ENCODE measurements at regions not wholly inside any gene's neighbourhood (a gene's known extent, or its start where the extent isn't known, plus 50 kb on each side); places are given as distances from the start of the nearest gene placed in this dataset.

DNA sequence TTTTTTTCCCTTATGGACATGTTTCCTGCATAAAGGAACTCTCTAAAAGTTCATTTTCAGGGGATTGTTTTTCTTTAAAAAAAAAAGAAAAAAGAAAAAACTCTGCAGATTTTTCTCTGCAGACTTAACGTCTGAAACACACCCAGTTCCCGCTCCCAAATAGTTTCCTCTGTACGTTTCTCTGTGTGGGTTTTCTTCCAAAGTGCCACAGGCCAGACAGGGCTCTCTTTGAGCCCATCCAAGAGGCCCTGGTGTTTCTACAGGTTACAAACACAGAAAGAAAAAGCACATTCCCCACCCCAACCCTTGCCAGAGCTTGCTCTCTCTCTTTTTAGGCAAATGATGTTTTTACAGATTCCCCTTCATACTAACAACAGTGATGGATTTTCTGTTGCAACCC is 258.6 kb downstream of the FNDC1 start:
- intact Hi-C loops (cut with micrococcal nuclease): no loop called here
- Histone ChIP-seq H3K36me3 (replicated peaks in 1 of 2; ENCODE audit: control extremely low read depth in 1 of 2, control insufficient read depth in 1 of 2, extremely low read depth in 1 of 2, insufficient read depth in 2 of 2, low read length in 1 of 2) (no peaks in the 10 kb centered on the region), H3K27ac (ENCODE audit: low read length in 2 of 2) (no peak overlapping the region), H3K4me2 (replicated peaks; ENCODE audit: low read depth, low read length, poor library complexity, severe bottlenecking) (no peak overlapping the region), H3K9me3 (ENCODE audit: control extremely low read depth in 1 of 3, control insufficient read depth in 2 of 3, insufficient read depth in 1 of 3, low read length in 2 of 3) (peaks cover 0 to 14% (median 0%) of the 10 kb centered on the region in 3 donors), H3K27me3 (replicated peaks in 1 of 4; ENCODE audit: control extremely low read depth in 1 of 4, control insufficient read depth in 3 of 4, insufficient read depth in 4 of 4, low read length in 3 of 4) (peaks cover 0 to 3% (median 0%) of the 10 kb centered on the region in 4 experiments), H4K20me1 (ENCODE audit: control insufficient read depth, insufficient read depth, low read length, poor library complexity, severe bottlenecking) (no peaks in the 10 kb centered on the region), H3K9ac (ENCODE audit: low read length) (no peak overlapping the region), H2AFZ (ENCODE audit: insufficient read depth, low read depth, low read length, poor library complexity, severe bottlenecking) (no peak overlapping the region), H3K4me1 (ENCODE audit: control insufficient read depth in 2 of 2, insufficient read depth in 2 of 2, low read length in 2 of 2) (no peaks in the 10 kb centered on the region), H3K4me3 (ENCODE audit: control extremely low read depth in 1 of 5, extremely low read depth in 1 of 5, insufficient read depth in 1 of 5, low read depth in 2 of 5, low read length in 4 of 5) (no peak overlapping the region), H3K79me2 (ENCODE audit: control insufficient read depth, insufficient read depth, low read length) (no peaks in the 10 kb centered on the region)
- Mint-ChIP-seq H3K4me1 (no peaks in the 10 kb centered on the region), H3K9me3 (ENCODE audit: insufficient read depth) (peaks cover under 1% of the 10 kb centered on the region), H3K4me3 (no peak overlapping the region), H3K27me3 (peaks cover 12% of the 10 kb centered on the region), H3K27ac (no peak overlapping the region)
- DNase-seq (no peak), ATAC-seq (ENCODE audit: low read depth) (no peak)
- CTCF ChIA-PET: no interaction called here
- POLR2A ChIA-PET: no interaction called here
- 64% methylated on average over 3 of the region's 3 CpGs for WGBS (ENCODE audit: insufficient coverage)
- TF ChIP-seq, protein P1, sequence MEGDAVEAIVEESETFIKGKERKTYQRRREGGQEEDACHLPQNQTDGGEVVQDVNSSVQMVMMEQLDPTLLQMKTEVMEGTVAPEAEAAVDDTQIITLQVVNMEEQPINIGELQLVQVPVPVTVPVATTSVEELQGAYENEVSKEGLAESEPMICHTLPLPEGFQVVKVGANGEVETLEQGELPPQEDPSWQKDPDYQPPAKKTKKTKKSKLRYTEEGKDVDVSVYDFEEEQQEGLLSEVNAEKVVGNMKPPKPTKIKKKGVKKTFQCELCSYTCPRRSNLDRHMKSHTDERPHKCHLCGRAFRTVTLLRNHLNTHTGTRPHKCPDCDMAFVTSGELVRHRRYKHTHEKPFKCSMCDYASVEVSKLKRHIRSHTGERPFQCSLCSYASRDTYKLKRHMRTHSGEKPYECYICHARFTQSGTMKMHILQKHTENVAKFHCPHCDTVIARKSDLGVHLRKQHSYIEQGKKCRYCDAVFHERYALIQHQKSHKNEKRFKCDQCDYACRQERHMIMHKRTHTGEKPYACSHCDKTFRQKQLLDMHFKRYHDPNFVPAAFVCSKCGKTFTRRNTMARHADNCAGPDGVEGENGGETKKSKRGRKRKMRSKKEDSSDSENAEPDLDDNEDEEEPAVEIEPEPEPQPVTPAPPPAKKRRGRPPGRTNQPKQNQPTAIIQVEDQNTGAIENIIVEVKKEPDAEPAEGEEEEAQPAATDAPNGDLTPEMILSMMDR (IDR thresholded peaks at IDR 0.05): no peak
- TF ChIP-seq EZH2 (IDR thresholded peaks at IDR 0.05; ENCODE audit: borderline replicate concordance, insufficient read depth, low read depth, low read length, poor library complexity, severe bottlenecking): no peak

DNA sequence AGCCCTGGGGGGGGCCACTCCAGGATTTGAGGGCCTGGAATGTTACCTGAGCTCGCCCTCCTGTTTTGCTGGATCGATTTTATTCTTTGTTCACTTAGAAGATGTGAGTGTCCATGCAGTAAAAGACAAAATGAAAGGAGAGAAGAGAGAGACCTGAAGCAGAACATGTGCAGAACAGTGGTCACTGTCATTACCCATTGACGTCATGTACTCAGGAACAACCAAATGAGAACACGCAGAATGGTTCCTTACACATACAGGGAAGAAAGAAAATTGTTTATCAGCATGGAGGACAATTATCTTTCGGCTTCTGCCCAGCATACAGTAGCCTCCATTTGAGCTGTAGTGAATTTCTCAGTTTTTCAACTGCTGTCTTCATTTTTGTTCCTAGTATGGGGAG is 258.1 kb downstream of the FNDC1 start:
- H4K20me1 ChIP-seq (ENCODE audit: control insufficient read depth, insufficient read depth, low read length, poor library complexity, severe bottlenecking): no peaks in the 10 kb centered on the region

More for the DNA sequence above, 258.1 kb downstream of the FNDC1 start:
- Histone ChIP-seq H2AFZ (ENCODE audit: insufficient read depth, low read depth, low read length, poor library complexity, severe bottlenecking) (no peak overlapping the region), H3K27ac (ENCODE audit: low read length in 2 of 2) (no peak overlapping the region), H3K4me1 (ENCODE audit: control insufficient read depth in 2 of 2, insufficient read depth in 2 of 2, low read length in 2 of 2) (no peaks in the 10 kb centered on the region), H3K9me3 (ENCODE audit: control extremely low read depth in 1 of 3, control insufficient read depth in 2 of 3, insufficient read depth in 1 of 3, low read length in 2 of 3) (peaks cover 0 to 14% (median 0%) of the 10 kb centered on the region in 3 donors), H3K4me3 (ENCODE audit: control extremely low read depth in 1 of 5, extremely low read depth in 1 of 5, insufficient read depth in 1 of 5, low read depth in 2 of 5, low read length in 4 of 5) (no peak overlapping the region), H3K79me2 (ENCODE audit: control insufficient read depth, insufficient read depth, low read length) (no peaks in the 10 kb centered on the region), H3K9ac (ENCODE audit: low read length) (no peak overlapping the region), H3K27me3 (replicated peaks in 1 of 4; ENCODE audit: control extremely low read depth in 1 of 4, control insufficient read depth in 3 of 4, insufficient read depth in 4 of 4, low read length in 3 of 4) (peaks cover 0 to 3% (median 0%) of the 10 kb centered on the region in 4 experiments), H3K4me2 (replicated peaks; ENCODE audit: low read depth, low read length, poor library complexity, severe bottlenecking) (no peak overlapping the region), H3K36me3 (replicated peaks in 1 of 2; ENCODE audit: control extremely low read depth in 1 of 2, control insufficient read depth in 1 of 2, extremely low read depth in 1 of 2, insufficient read depth in 2 of 2, low read length in 1 of 2) (no peaks in the 10 kb centered on the region)
- WGBS (ENCODE audit: insufficient coverage): 88% methylated on average over 2 of the region's 5 CpGs
- H3K9me3 Mint-ChIP-seq (ENCODE audit: insufficient read depth): no peaks in the 10 kb centered on the region
- TF ChIP-seq, protein P1 (IDR thresholded peaks at IDR 0.05): no peak
- no peak for TF ChIP-seq EZH2 (IDR thresholded peaks at IDR 0.05; ENCODE audit: borderline replicate concordance, insufficient read depth, low read depth, low read length, poor library complexity, severe bottlenecking)
- ChIA-PET POLR2A (no interaction called here), CTCF (no interaction called here)
- peaks cover 12% of the 10 kb centered on the region for H3K27me3 Mint-ChIP-seq
- no peak overlapping the region for H3K4me3 Mint-ChIP-seq
- no peak overlapping the region for H3K27ac Mint-ChIP-seq
- no peaks in the 10 kb centered on the region for H3K4me1 Mint-ChIP-seq
- ATAC-seq (ENCODE audit: low read depth) (no peak), DNase-seq (no peak)
- intact Hi-C loops (cut with micrococcal nuclease): no loop called here

All from B cell (primary cell).